LoVo (cell line): ENCODE measurements at regions not wholly inside any gene's neighbourhood (a gene's known extent, or its start where the extent isn't known, plus 50 kb on each side); places are given as distances from the start of the nearest gene placed in this dataset.

Source experiments
- DNase-seq: peaks from one replicate; pipeline ENCODE4 v3.0.0-alpha.2; 2016; ENCODE audit warnings: low spot score

DNA sequence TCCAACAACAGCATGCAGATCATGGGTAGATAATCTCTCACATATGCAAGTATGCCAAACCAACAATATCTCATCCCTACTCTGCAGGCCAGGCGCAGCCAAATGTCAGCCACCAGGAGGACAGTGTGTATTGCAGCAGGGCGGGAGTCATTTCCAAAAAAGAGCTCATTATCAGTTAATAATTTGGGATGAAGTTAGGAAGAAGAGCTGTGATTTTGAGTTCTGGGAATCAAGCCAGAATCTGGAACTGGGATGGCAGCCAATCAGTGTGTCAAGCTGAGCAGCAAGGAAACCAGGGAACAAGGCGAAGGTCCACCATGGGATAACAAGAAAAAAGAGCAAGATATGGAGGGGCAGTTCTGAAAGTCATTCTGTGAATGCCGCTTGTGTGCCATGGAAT lies 88.2 kb upstream of the CAMK2D start:
- DNase-seq = no peak

DNA sequence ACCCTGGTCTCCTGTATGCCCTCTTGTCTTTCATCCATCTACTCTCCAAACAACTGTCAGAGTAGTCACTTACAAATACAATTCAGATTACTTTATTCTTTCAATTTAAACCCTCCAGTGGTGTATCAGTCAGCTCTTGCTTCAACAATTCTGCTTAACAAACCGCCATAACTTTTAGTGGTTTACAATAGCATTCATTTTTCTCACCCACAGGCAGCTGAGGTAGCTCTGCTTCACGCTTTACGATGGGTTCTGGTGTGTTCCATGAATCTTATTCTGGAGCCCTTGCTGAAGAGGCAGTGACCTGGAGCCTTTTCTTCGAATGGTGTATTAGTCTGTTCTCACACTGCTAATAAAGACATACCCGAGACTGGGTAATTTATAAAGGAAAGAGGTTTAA lies 86.2 kb upstream of the CAMK2D start:
- no peak for DNase-seq

DNA sequence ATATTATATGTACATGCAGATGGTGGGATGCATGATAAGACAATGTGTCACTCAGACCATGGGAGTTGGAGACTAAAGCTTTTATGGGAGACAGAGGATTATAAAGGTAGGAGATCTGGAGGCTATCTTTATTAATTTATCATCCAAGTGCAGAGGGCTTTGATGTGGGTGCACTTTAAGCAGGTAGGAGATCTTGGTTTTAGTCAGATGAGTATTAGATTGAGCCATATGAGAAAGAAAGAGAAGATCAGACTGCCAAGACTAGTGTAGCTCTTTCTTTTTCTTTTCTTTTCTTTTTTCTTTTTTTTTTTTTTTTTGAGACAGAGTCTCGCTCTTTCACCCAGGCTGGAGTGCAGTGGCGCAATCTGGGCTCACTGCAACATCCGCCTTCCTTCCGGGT lies 84.9 kb upstream of the CAMK2D start:
- no peak for DNase-seq

GRCh38 chr4:113845138-113845537 lies 83.6 kb upstream of the CAMK2D start:
- DNase-seq = no peak

DNA sequence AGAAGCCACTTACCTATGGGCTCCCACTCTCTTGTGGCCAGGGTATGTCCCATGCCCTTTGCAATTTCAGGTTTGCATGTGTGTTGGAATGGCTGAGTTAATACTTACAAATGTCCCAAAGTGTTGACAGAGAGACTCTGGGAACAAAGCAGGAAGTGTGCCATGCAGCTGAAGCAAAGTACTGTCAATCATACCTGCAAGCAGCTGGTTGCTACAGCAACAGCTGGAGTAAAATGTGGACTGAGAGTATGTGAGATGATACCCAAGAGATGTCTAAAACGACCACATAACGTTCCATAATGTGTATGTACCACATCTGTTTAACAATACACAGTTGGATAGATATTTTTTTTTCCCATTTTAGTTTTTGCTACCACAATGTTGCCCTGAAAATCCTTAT lies 82.8 kb upstream of the CAMK2D start:
- DNase-seq = no peak

DNA sequence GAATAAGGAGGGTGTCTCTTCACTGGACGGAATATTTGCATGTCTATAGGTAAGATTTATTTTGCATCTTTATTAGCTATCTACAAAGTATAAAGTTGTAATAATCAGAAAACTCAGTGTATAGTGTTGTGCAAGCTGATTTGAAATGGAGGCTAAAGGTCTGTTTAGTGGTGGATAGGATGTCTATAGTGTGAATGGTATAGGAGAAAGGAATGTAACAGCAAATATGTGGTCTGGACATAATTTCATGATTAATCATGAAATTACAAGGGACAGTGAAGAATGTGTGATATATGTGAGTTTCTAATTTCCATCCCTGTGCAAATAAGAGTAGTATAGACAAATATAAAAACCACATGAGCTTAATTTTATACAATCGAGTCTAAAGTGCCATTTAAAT lies 79.3 kb upstream of the CAMK2D start:
- no peak for DNase-seq

DNA sequence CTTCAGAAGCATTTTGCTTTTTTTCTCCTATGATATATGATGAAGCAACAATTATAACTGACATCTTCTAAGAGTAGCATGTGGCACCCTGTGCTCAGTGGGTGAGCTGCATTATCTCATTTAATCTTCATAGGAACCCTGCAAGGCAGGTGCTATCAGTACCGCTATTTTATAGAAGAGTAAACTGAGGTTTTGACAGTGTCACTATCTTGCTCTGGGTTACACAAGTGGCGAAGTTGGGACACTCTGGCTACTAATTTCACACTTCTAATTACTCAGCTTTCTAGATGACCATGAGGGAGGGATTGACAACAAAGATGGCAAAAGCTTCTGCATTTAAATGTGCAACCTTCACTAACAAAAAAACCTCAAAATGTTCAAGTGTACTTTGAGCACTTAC lies 76.9 kb upstream of the CAMK2D start:
- no peak for DNase-seq

- peak; percentile 18 for DNase-seq
Measured at GRCh38 chr4:113837397-113837796, 75.9 kb upstream of the CAMK2D start.

- DNase-seq = no peak
Measured at GRCh38 chr4:113835005-113835404, 73.5 kb upstream of the CAMK2D start.

DNA sequence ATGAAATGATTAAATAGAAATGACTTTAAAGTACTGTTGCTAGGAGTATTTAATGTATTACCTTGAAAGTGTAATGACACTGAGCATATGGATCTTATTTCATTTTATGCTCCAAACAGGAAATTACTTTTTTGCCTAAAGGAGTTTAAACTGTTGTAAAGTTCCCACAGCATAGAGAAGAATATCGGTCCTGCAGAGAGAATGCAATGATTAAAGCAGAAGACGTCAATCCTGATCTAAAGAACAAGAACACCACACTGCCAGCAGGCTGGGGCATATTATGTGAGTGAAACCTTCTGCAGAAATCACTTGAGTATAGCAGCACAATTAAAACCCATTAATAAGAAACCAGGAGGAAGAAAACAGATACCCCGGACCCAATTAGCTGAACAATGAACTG lies 72.8 kb upstream of the CAMK2D start:
- DNase-seq = no peak

- no peak for DNase-seq
Measured at GRCh38 chr4:113832803-113833202, 71.3 kb upstream of the CAMK2D start.

DNA sequence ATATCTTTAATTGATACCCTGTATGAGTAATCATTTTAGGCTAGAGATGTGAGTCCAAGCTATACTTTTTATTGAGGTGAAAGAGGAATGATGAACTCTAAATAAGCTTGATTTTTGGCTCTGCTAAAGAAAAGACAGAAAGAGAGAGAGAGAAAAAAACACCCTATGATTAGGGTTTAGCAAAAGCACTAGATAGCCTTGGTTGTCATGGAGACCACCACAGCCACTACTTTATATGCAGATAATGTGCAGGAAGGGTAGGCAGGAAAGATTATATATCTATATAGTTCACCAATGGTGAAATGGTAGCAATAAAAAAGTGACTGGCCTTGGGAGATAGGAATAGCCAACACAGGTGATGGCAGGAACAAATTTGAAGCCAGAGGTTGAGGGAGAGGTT lies 69.9 kb upstream of the CAMK2D start:
- no peak for DNase-seq

DNA sequence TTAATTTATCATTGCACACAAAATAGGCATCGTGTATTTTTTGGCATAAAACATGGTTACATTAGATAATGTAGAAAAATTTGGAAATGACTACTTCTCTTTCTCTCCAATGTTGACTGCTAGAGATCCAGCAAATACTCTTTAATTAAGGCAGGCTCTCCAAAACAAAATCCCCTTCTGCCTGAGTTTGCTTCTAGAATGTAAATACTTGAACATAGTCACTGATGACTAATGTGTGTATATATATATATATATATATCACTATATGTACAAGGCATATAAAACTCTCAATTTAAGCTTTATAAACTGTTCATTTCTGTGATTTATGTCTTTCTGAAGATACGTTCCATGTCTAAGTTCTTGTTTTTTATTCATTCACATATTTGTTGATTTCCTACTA lies 67.2 kb upstream of the CAMK2D start:
- DNase-seq = no peak

DNA sequence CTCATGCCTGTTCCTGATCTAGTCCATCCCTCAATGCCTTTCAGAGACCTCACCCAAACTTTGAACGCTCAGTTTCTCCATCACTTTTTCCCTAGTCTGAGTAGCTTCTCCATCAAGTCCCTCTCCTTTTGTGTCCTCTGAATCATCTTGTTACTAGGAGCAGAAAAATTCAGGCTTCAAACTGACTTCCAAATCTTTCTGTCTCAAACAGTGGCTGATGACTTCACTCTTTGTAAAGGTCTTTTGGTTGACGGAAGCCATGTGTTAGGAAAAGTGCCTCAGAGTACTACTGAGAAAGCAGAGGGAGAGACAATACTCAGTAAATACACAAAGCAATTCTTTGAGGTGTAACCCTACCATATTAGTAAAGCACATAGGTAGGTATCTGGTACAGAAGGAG lies 65.7 kb upstream of the CAMK2D start:
- no peak for DNase-seq

- DNase-seq = no peak
Measured at GRCh38 chr4:113826421-113826820, 64.9 kb upstream of the CAMK2D start.

DNA sequence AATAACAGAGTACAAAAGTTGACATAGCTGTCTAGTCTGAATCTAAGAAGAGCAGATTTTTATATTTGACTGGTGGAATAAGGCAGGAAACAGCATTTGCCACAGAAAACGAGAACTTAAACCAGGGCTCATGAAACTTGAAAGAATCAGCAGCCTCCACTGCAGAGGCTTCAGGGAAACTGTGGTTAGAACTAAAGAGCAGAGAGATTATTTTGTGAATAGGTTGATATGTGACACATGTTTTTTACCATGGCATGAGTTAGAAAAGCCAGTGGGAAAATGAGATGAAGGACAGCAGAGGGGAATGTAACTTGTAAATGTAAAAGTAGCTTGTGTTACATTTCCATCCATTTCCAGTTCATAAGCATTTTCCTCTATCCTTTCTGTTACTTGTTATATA lies 63.7 kb upstream of the CAMK2D start:
- DNase-seq = no peak

DNA sequence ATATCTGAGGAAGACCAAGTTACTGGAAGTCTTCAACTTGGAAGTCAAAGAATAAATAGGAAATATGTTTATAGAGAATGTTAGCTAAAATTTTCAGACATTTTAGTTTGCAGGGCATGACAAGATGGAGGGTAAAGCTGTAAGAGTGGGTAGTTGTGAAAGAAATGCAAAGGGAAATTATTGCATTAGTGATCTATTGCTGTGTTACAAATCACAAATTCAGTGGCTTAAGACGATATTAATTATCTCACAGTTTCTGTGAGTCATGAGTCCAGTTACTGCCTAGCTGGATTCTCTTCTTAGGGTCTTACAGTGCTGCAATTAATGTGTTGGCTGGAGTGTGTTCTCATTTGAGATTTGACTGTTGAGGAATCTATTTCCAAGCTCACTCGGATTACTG lies 62.9 kb upstream of the CAMK2D start:
- DNase-seq = no peak

- DNase-seq = no peak
Measured at GRCh38 chr4:113823291-113823659, 61.7 kb upstream of the CAMK2D start.

- no peak for DNase-seq
Measured at GRCh38 chr4:113822555-113823290, 61.2 kb upstream of the CAMK2D start.

DNA sequence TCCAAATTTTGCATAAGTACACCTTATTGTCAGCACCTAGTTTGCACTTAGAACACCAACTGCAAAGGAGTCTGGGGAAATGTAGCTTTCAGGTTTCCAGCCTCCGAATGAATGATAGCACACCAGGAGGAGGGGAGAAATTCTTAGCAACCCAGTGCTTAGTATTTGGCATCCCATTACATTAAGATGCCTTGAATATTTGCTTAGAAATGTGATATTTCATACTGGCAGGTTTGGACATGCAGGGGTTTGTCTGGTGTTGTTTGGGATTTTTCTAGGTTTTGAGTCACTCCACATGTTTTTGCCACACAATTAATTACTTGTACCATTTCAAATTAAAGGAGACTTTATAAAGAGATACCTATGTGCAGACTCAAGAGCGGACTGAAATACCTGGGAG lies 60.3 kb upstream of the CAMK2D start:
- no peak for DNase-seq

GRCh38 chr4:113820108-113820507 lies 58.6 kb upstream of the CAMK2D start:
- DNase-seq = no peak

DNA sequence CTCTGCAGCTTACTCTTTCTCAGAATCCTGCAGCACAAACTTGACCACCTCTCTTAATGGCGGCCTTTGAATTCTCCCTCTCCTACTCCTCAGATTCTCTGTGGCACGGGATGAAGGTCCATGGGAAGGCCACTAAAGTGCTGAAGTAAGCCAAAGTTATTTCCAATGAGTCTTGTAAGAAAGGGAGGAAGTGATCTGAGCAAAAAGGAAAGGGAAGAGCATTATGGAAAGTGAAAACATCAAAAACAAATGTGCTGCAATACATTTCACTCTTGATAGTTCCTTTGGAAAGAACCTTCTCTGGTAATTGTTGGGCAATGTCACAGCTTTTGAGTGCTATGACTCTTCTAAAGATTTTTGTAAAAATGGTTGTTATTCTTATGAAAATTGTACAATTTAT lies 54.3 kb upstream of the CAMK2D start:
- no peak for DNase-seq

DNA sequence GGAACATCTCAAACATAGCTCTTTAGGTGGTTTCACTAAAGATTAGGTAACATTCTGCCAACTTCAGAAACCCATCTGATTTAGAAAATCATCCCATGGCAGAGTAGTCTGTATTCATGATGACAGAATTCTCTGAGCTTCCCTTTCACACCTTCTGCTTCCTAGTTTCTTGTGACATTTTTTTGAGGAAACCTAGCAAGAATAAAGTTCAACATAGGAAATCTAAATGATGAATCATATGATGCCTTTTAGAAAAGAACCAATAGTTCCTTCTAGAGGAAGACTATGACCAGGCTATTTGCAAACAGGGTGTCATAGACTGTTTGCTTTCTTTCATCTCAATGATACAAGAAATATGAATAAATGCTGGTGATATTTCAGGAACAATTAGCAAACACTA lies 49.8 kb upstream of the CAMK2D start:
- no peak for DNase-seq
